VCaP (cell line): ENCODE measurements at regions not wholly inside any gene's neighbourhood (a gene's known extent, or its start where the extent isn't known, plus 50 kb on each side); places are given as distances from the start of the nearest gene placed in this dataset.

Experiments
- H3K27ac ChIP-seq: fragments of 450-650 bp; 2 replicates; pipeline ENCODE4 v1.5.1; 2017
- TF ChIP-seq, protein P1 (sequence below): fragments of 450-650 bp; conservative IDR thresholded peaks from 2 replicates; pipeline ENCODE4 v1.5.1; 2017; ENCODE audit warnings: mild to moderate bottlenecking, moderate library complexity

DNA sequence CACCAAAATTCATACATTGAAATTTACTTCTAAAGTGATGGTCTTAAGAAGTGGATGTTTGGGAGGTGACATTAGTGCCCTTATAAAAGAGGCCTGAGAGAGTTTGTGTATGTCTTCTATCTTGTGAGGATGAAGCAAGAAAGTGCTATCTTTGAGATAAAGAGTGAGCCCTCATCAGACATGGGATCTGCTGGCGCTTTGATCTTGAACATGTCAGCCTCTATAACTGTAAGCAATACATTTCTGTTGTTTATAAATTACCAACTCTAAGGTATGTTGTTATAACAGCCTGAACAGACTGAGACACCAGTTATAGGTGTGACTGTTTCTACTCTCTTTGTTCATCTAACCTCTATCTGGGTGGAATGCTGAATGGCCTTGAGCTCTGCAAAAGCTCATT lies 54.5 kb upstream of the SETBP1 start:
- TF ChIP-seq, protein P1, sequence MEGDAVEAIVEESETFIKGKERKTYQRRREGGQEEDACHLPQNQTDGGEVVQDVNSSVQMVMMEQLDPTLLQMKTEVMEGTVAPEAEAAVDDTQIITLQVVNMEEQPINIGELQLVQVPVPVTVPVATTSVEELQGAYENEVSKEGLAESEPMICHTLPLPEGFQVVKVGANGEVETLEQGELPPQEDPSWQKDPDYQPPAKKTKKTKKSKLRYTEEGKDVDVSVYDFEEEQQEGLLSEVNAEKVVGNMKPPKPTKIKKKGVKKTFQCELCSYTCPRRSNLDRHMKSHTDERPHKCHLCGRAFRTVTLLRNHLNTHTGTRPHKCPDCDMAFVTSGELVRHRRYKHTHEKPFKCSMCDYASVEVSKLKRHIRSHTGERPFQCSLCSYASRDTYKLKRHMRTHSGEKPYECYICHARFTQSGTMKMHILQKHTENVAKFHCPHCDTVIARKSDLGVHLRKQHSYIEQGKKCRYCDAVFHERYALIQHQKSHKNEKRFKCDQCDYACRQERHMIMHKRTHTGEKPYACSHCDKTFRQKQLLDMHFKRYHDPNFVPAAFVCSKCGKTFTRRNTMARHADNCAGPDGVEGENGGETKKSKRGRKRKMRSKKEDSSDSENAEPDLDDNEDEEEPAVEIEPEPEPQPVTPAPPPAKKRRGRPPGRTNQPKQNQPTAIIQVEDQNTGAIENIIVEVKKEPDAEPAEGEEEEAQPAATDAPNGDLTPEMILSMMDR, result no peak
- H3K27ac ChIP-seq, result no peak overlapping the region

- TF ChIP-seq, protein P1, result no peak
- H3K27ac ChIP-seq, result no peak overlapping the region
These were observed 53.9 kb upstream of the SETBP1 start for GRCh38 chr18:44626807-44627206.

DNA sequence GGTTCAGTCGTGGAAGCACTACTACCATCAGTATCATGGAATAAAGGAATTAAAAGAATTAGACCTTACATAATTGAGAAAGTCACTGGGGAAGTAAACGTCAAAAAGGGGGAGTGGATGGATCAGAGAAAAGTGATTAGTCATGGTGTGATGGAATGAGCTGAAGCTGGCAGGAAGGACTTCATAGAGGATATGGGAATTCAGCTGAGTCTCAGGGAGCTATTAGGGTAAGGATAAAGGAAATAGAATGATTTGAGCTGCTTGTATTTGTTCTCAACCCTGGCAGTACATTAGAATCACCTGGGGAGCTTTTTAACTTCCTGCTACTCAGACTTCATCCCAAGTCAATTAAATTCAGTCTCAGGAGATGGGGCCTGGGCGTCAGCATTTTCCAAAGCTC lies 53.4 kb upstream of the SETBP1 start:
- H3K27ac ChIP-seq, result no peak overlapping the region
- TF ChIP-seq, protein P1, result no peak

- TF ChIP-seq, protein P1, result no peak
- no peak overlapping the region for H3K27ac ChIP-seq
These were observed 51.3 kb upstream of the SETBP1 start for GRCh38 chr18:44629406-44629805.

DNA sequence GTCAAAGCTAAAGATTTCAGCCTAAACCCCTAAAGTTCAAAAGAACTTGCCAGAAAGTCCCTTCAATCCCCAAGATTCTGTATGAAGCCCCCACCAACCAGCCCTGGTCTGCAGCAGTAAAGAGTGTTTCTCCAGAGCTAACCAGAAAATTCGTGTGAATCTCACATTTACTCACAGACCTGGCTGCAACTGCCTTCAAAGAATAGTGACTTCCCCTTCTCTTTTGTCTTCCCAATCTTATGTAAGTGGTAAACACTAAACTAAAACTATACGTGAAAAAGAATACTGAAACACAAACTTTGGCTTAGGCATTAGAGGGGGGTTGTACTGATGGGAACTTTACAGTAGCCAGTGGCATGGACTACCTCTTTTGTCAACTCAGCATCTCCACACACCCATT lies 50.6 kb upstream of the SETBP1 start:
- no peak overlapping the region for H3K27ac ChIP-seq
- TF ChIP-seq, protein P1, result no peak
